Hepatocyte (in vitro differentiated cells): ENCODE measurements at regions not wholly inside any gene's neighbourhood (a gene's known extent, or its start where the extent isn't known, plus 50 kb on each side); places are given as distances from the start of the nearest gene placed in this dataset.

Experiments used
- DNase-seq: peaks from one replicate; pipeline ENCODE4 v3.0.0-alpha.2; 2016; ENCODE audit warnings: low spot score
- H2AFZ ChIP-seq: fragments of 200-600 bp; sonication (generic); 2 replicates; pipeline ENCODE4 v1.6.0; 2016; ENCODE audit warnings: antibody characterized with exemption, mild to moderate bottlenecking
- H3K27ac ChIP-seq: fragments of 200-600 bp; sonication (generic); 2 replicates; pipeline ENCODE4 v1.5.1; 2016; ENCODE audit warnings: mild to moderate bottlenecking
- H3K27me3 ChIP-seq: fragments of 200-600 bp; sonication (generic); 2 replicates; pipeline ENCODE4 v1.6.1; 2016
- H3K36me3 ChIP-seq: fragments of 200-600 bp; sonication (generic); replicated peaks from 2 replicates; pipeline ENCODE4 v1.5.1; 2016; ENCODE audit warnings: low read depth; ENCODE audit not compliant: insufficient read depth
- H3K4me1 ChIP-seq: fragments of 200-600 bp; sonication (generic); 2 replicates; pipeline ENCODE4 v1.5.1; 2016; ENCODE audit warnings: mild to moderate bottlenecking, moderate library complexity; ENCODE audit not compliant: insufficient read depth
- H3K4me2 ChIP-seq: fragments of 200-600 bp; sonication (generic); 2 replicates; pipeline ENCODE4 v1.6.0; 2016
- H3K4me3 ChIP-seq: fragments of 200-600 bp; sonication (generic); 2 replicates; pipeline ENCODE4 v1.5.1; 2016; ENCODE audit warnings: mild to moderate bottlenecking
- H3K79me2 ChIP-seq: fragments of 200-600 bp; sonication (generic); 2 replicates; pipeline ENCODE4 v1.6.0; 2017; ENCODE audit warnings: mild to moderate bottlenecking
- H3K9me2 ChIP-seq: fragments of 200-600 bp; sonication (generic); replicated peaks from 2 replicates; pipeline ENCODE4 v1.6.0; 2017; ENCODE audit warnings: mild to moderate bottlenecking; ENCODE audit not compliant: insufficient read depth
- H3K9me3 ChIP-seq: fragments of 200-600 bp; sonication (generic); 2 replicates; pipeline ENCODE4 v1.5.1; 2016; ENCODE audit warnings: low read depth, mild to moderate bottlenecking
- H4K20me1 ChIP-seq: fragments of 200-600 bp; sonication (generic); 2 replicates; pipeline ENCODE4 v1.6.0; 2016; ENCODE audit warnings: mild to moderate bottlenecking; ENCODE audit not compliant: insufficient read depth, poor library complexity, severe bottlenecking
- CTCF ChIP-seq: fragments of 200-600 bp; sonication (generic); IDR thresholded peaks from 2 replicates; pipeline ENCODE4 v1.5.1; 2016; ENCODE audit warnings: antibody characterized with exemption, mild to moderate bottlenecking; ENCODE audit not compliant: poor library complexity
- EZH2 ChIP-seq: fragments of 200-600 bp; sonication (generic); IDR thresholded peaks from 2 replicates; pipeline ENCODE4 v1.6.1; 2016; ENCODE audit warnings: antibody characterized with exemption, mild to moderate bottlenecking, borderline replicate concordance
- EZH2phosphoT487 ChIP-seq: fragments of 200-600 bp; sonication (generic); IDR thresholded peaks from one replicate; pipeline ENCODE4 v1.6.1; 2018; ENCODE audit warnings: antibody characterized with exemption, mild to moderate bottlenecking, low read depth, moderate library complexity; ENCODE audit not compliant: unreplicated experiment, severe bottlenecking
- WGBS: methylation state at CpG from one replicate; pipeline ENCODE4 v1.1.6; 2016; ENCODE audit warnings: low lambda C conversion rate; ENCODE audit errors: missing lambda C conversion rate; 5-methylcytosine and 5-hydroxymethylcytosine counted together

- H3K4me3 ChIP-seq, result no peak overlapping the region
- H3K27ac ChIP-seq, result no peak overlapping the region
- no peaks in the 10 kb centered on the region for H3K9me3 ChIP-seq
- H2AFZ ChIP-seq, result no peak overlapping the region
- WGBS, result 15% methylated on average over 2 of the region's 2 CpGs
- no peaks in the 10 kb centered on the region for H3K79me2 ChIP-seq
- H4K20me1 ChIP-seq, result no peaks in the 10 kb centered on the region
- no peaks in the 10 kb centered on the region for H3K4me1 ChIP-seq
- H3K9me2 ChIP-seq, result no peaks in the 10 kb centered on the region
- no peak for DNase-seq
- TF ChIP-seq CTCF, result no peak
- TF ChIP-seq EZH2, result no peak
- TF ChIP-seq EZH2phosphoT487, result no peak
- no peaks in the 10 kb centered on the region for H3K36me3 ChIP-seq
- no peaks in the 10 kb centered on the region for H3K27me3 ChIP-seq
- H3K4me2 ChIP-seq, result no peak overlapping the region
Observed at GRCh38 chr3:22392286-22392685, 641.3 kb upstream of the ZNF385D start.

- TF ChIP-seq CTCF (no peak), EZH2 (no peak), EZH2phosphoT487 (no peak)
- H3K4me2 ChIP-seq, result no peak overlapping the region
- no peaks in the 10 kb centered on the region for H3K9me2 ChIP-seq
- H4K20me1 ChIP-seq, result no peaks in the 10 kb centered on the region
- H2AFZ ChIP-seq, result no peak overlapping the region
- H3K36me3 ChIP-seq, result no peaks in the 10 kb centered on the region
- H3K27ac ChIP-seq, result no peak overlapping the region
- no peaks in the 10 kb centered on the region for H3K4me1 ChIP-seq
- no peak for DNase-seq
- no peaks in the 10 kb centered on the region for H3K27me3 ChIP-seq
- H3K79me2 ChIP-seq, result no peaks in the 10 kb centered on the region
- no peaks in the 10 kb centered on the region for H3K9me3 ChIP-seq
- H3K4me3 ChIP-seq, result no peak overlapping the region
Observed at GRCh38 chr3:22392859-22393258, 641.8 kb upstream of the ZNF385D start.

GRCh38 chr3:22399566-22399965 is 648.6 kb upstream of the ZNF385D start:
- H3K4me1 ChIP-seq, result no peaks in the 10 kb centered on the region
- H3K4me2 ChIP-seq, result no peak overlapping the region
- no peak overlapping the region for H3K27ac ChIP-seq
- no peaks in the 10 kb centered on the region for H3K27me3 ChIP-seq
- no peak for DNase-seq
- no peaks in the 10 kb centered on the region for H3K9me3 ChIP-seq
- TF ChIP-seq CTCF (no peak), EZH2 (no peak), EZH2phosphoT487 (no peak)
- H4K20me1 ChIP-seq, result no peaks in the 10 kb centered on the region
- no peaks in the 10 kb centered on the region for H3K79me2 ChIP-seq
- 67% methylated on average over 4 of the region's 4 CpGs for WGBS
- H3K4me3 ChIP-seq, result no peak overlapping the region
- H2AFZ ChIP-seq, result no peak overlapping the region
- no peaks in the 10 kb centered on the region for H3K9me2 ChIP-seq
- no peaks in the 10 kb centered on the region for H3K36me3 ChIP-seq

- H2AFZ ChIP-seq, result no peak overlapping the region
- no peaks in the 10 kb centered on the region for H3K79me2 ChIP-seq
- H3K4me2 ChIP-seq, result no peak overlapping the region
- H3K4me1 ChIP-seq, result no peaks in the 10 kb centered on the region
- no peaks in the 10 kb centered on the region for H3K9me2 ChIP-seq
- no peaks in the 10 kb centered on the region for H3K36me3 ChIP-seq
- no peaks in the 10 kb centered on the region for H3K9me3 ChIP-seq
- H4K20me1 ChIP-seq, result no peaks in the 10 kb centered on the region
- H3K4me3 ChIP-seq, result no peak overlapping the region
- no peaks in the 10 kb centered on the region for H3K27me3 ChIP-seq
- H3K27ac ChIP-seq, result no peak overlapping the region
- TF ChIP-seq CTCF, result no peak
- TF ChIP-seq EZH2phosphoT487, result no peak
- no peak for TF ChIP-seq EZH2
- DNase-seq, result no peak
Observed at GRCh38 chr3:22401499-22401898, 650.5 kb upstream of the ZNF385D start.
